ENCODE measurements at regions not wholly inside any gene's neighbourhood (a gene's known extent, or its start where the extent isn't known, plus 50 kb on each side); places are given as distances from the start of the nearest gene placed in this dataset.

DNA sequence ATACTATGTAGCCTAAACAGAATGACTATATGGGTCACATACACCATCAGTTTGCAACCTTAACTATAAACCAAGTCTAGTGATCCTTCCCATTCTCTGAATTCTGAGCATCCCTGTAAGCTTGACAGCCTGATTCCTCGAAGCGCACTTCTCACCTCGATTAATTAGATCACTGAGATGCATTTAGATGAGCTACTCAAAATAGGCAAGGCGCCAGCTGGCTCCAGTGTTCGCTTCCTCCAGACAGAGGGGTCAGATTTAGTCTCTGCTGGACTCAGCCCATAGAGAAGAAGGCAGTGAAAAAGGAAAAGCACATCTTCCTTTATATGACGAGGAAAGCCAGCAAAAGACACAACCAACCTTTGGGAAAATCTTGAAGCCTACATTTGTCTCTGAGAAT, 371.5 kb downstream of the MLLT3 start:
- CTCF ChIA-PET = no interaction called here
- intact Hi-C loops (cut with micrococcal nuclease) = no loop called here
- WGBS (ENCODE audit: insufficient coverage) = 90% methylated on average over 6 of the region's 6 CpGs

DNA sequence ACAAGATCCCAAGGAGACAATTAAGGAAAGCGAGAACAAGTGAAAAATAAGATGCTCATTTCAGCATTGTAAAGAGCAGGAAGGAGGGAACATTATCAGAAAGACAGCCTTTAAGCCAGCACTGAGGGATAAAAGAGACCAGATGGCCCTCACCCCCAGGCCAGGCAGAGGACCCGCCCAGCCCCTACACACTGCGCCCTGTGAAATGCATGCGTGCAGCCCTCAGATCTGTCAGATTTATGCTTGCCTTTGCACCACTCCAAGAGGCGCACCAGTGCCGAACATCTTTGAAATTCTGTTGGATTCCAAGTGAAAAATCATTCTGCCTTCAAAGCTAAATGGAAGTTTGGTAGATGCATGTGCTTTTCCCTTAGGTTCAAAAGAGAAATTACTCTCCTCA, 378.0 kb downstream of the MLLT3 start:
- no peak overlapping the region for H3K9ac ChIP-seq (ENCODE audit: low read length)
- ATAC-seq (ENCODE audit: low read depth) (no peak), DNase-seq (no peak)
- H4K20me1 ChIP-seq (ENCODE audit: control insufficient read depth, insufficient read depth, low read length, poor library complexity, severe bottlenecking) = no peaks in the 10 kb centered on the region
- CTCF ChIA-PET = no interaction called here
- H3K79me2 ChIP-seq (ENCODE audit: control insufficient read depth, insufficient read depth, low read length) = no peaks in the 10 kb centered on the region
- H3K27ac ChIP-seq (ENCODE audit: low read length in 2 of 2) = no peak overlapping the region
- no peak overlapping the region for H3K4me3 ChIP-seq (ENCODE audit: control extremely low read depth in 1 of 5, extremely low read depth in 1 of 5, insufficient read depth in 1 of 5, low read depth in 2 of 5, low read length in 4 of 5)
- TF ChIP-seq CTCF (IDR thresholded peaks at IDR 0.05) (no peak), EZH2 (IDR thresholded peaks at IDR 0.05; ENCODE audit: borderline replicate concordance, insufficient read depth, low read depth, low read length, poor library complexity, severe bottlenecking) (no peak)
- POLR2A ChIA-PET = no interaction called here
- intact Hi-C loops (cut with micrococcal nuclease) = no loop called here
- H3K4me1 ChIP-seq (ENCODE audit: control insufficient read depth in 2 of 2, insufficient read depth in 2 of 2, low read length in 2 of 2) = peaks cover 22 to 33% of the 10 kb centered on the region in 2 donors
- H3K27me3 ChIP-seq (replicated peaks in 1 of 4; ENCODE audit: control extremely low read depth in 1 of 4, control insufficient read depth in 3 of 4, insufficient read depth in 4 of 4, low read length in 3 of 4) = peaks cover 0 to 17% (median 2%) of the 10 kb centered on the region in 4 experiments
- H2AFZ ChIP-seq (ENCODE audit: insufficient read depth, low read depth, low read length, poor library complexity, severe bottlenecking) = no peak overlapping the region
- no peaks in the 10 kb centered on the region for H3K36me3 ChIP-seq (replicated peaks in 1 of 2; ENCODE audit: control extremely low read depth in 1 of 2, control insufficient read depth in 1 of 2, extremely low read depth in 1 of 2, insufficient read depth in 2 of 2, low read length in 1 of 2)
- WGBS (ENCODE audit: insufficient coverage) = 97% methylated on average over 4 of the region's 6 CpGs
- H3K9me3 Mint-ChIP-seq (ENCODE audit: insufficient read depth) = no peaks in the 10 kb centered on the region
- H3K4me1 Mint-ChIP-seq = peaks cover 24% of the 10 kb centered on the region
- no peak overlapping the region for H3K4me3 Mint-ChIP-seq
- H3K27ac Mint-ChIP-seq = no peak overlapping the region
- peaks cover 30% of the 10 kb centered on the region for H3K27me3 Mint-ChIP-seq
- no peak overlapping the region for H3K4me2 ChIP-seq (replicated peaks; ENCODE audit: low read depth, low read length, poor library complexity, severe bottlenecking)
- peaks cover 0 to 5% (median 0%) of the 10 kb centered on the region in 3 donors for H3K9me3 ChIP-seq (ENCODE audit: control extremely low read depth in 1 of 3, control insufficient read depth in 2 of 3, insufficient read depth in 1 of 3, low read length in 2 of 3)

More for the DNA sequence above, 371.5 kb downstream of the MLLT3 start:
- Mint-ChIP-seq H3K9me3 (ENCODE audit: insufficient read depth) (no peaks in the 10 kb centered on the region), H3K4me3 (no peak overlapping the region), H3K27ac (no peak overlapping the region), H3K4me1 (no peaks in the 10 kb centered on the region), H3K27me3 (peaks cover 4% of the 10 kb centered on the region)
- H3K27ac ChIP-seq (ENCODE audit: low read length in 2 of 2) = no peak overlapping the region
- H3K27me3 ChIP-seq (replicated peaks in 1 of 4; ENCODE audit: control extremely low read depth in 1 of 4, control insufficient read depth in 3 of 4, insufficient read depth in 4 of 4, low read length in 3 of 4) = peaks cover 0 to 2% (median 0%) of the 10 kb centered on the region in 4 experiments
- no peak overlapping the region for H3K4me3 ChIP-seq (ENCODE audit: control extremely low read depth in 1 of 5, extremely low read depth in 1 of 5, insufficient read depth in 1 of 5, low read depth in 2 of 5, low read length in 4 of 5)
- TF ChIP-seq EZH2 (IDR thresholded peaks at IDR 0.05; ENCODE audit: borderline replicate concordance, insufficient read depth, low read depth, low read length, poor library complexity, severe bottlenecking) = no peak
- TF ChIP-seq CTCF (IDR thresholded peaks at IDR 0.05) = no peak
- H3K9ac ChIP-seq (ENCODE audit: low read length) = no peak overlapping the region
- H3K9me3 ChIP-seq (ENCODE audit: control extremely low read depth in 1 of 3, control insufficient read depth in 2 of 3, insufficient read depth in 1 of 3, low read length in 2 of 3) = peaks cover 0 to 5% (median 0%) of the 10 kb centered on the region in 3 donors
- no peak overlapping the region for H2AFZ ChIP-seq (ENCODE audit: insufficient read depth, low read depth, low read length, poor library complexity, severe bottlenecking)
- no peaks in the 10 kb centered on the region for H4K20me1 ChIP-seq (ENCODE audit: control insufficient read depth, insufficient read depth, low read length, poor library complexity, severe bottlenecking)
- DNase-seq = no peak
- H3K79me2 ChIP-seq (ENCODE audit: control insufficient read depth, insufficient read depth, low read length) = no peaks in the 10 kb centered on the region
- POLR2A ChIA-PET = no interaction called here
- no peak overlapping the region for H3K4me2 ChIP-seq (replicated peaks; ENCODE audit: low read depth, low read length, poor library complexity, severe bottlenecking)
- no peaks in the 10 kb centered on the region for H3K4me1 ChIP-seq (ENCODE audit: control insufficient read depth in 2 of 2, insufficient read depth in 2 of 2, low read length in 2 of 2)
- H3K36me3 ChIP-seq (replicated peaks in 1 of 2; ENCODE audit: control extremely low read depth in 1 of 2, control insufficient read depth in 1 of 2, extremely low read depth in 1 of 2, insufficient read depth in 2 of 2, low read length in 1 of 2) = no peaks in the 10 kb centered on the region
- ATAC-seq (ENCODE audit: low read depth) = no peak

Measured in B cell (primary cell).